GM21381 (cell line): ENCODE measurements at regions not wholly inside any gene's neighbourhood (a gene's known extent, or its start where the extent isn't known, plus 50 kb on each side); places are given as distances from the start of the nearest gene placed in this dataset.

Experiments used
- ATAC-seq: cut with Tn5 transposase; IDR thresholded peaks from one replicate; pipeline ENCODE4 v1.9.1; 2021; ENCODE audit warnings: mild to moderate bottlenecking, moderate library complexity; ENCODE audit not compliant: unreplicated experiment

GRCh38 chr5:38101897-38102296 lies 156.5 kb upstream of the EGFLAM start:
- no peak for ATAC-seq

DNA sequence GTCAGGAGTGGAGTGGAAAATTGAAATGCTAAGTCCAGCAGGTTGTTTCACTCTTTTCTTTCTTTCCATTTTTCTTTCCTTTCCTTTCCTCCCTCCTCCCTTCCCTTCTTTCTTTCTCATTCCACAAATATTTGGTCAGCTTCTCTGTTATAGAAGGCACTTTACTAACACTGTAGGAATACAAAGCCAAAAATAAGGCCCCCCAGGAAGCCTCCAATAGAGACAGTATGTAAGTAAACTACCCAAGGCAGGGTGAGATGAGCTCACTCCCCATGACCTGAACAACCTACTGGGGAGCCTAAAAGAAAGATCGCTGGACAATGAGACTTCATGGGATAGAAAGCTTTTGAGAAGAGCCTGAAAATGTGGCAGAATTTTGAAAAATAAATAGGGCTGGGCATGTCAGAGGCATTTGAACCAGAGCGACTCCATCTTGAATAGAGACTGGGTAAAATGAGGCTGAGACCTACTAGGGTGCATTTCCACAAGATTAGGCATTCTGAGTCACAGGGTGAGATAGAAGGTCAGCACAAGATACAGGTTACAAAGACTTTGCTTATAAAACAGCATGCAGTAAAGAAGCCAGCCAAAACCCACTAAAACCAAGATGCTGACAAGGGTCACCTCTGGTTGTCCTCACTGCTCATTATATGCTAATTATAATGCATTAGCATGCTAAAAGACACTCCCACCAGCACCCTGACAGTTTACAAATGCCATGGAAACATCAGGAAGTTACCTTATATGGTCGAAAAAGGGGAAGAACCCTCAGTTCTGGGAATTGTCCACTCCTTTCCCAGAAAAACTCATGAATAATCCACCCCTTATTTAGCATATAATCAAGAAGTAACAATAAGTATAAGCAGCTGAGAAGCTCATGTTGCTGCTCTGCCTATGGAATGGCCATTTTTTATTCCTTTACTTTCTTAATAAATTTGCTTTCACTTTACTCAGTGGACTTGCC lies 158.9 kb upstream of the EGFLAM start:
- no peak for ATAC-seq

- ATAC-seq: no peak
Observed at GRCh38 chr5:38094889-38095288, 163.5 kb upstream of the EGFLAM start.

GRCh38 chr5:38093855-38094254 lies 164.5 kb upstream of the EGFLAM start:
- ATAC-seq: no peak

DNA sequence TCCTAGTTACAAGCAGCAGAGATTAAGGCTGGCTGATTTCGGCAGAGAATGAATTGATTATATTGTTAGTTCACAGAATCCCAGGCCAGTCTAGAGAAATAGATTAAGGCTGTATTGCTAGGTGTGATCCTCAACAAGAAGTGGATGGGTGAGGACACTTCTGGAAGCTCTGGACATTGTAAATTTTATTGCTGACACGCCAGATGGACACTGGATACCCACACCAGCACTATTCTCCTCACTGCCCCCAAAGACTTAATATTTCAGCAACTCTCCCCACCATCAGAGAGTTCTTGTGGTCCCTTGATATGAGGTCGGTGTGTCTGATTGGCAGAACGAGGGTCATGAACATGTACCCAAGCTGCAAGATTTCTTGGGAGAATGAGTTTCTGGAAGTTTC lies 171.6 kb upstream of the EGFLAM start:
- ATAC-seq: no peak

DNA sequence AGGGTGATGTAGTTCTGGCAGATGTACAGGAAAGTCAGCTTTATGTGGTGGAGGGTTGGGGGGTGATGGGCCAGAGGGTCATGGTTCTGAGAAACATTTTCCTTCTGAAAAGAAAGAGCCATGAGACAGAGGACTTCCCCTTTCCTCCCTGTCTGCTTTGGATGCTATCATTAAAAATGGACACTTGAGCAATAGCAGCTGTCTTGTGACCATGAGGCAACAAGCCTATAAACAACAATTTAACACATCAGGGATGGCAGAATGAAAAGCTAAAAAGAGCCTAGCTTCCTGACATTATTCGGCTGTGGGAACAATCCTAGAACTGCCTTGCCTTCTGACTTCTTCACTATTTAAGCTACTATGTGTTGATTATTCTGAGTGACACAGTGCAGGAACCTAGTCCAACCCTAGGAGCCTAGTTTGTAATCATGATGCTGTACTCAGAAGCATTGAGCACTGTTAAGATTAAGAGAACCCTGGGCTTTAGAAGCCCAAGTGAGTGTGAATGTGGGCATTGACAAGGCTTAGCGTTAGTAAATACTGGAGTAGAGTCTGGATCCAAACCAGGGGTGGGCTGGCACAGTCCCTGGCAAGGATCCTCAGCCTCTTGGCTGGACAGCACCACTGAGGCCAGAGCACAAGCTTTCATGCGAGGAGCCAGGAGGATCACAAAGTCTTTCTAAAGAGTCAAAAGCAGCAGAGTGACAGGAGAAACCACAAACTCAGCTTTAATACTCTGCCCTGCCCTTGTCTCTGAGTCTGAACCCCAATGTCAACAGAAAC lies 178.5 kb upstream of the EGFLAM start:
- no peak for ATAC-seq

DNA sequence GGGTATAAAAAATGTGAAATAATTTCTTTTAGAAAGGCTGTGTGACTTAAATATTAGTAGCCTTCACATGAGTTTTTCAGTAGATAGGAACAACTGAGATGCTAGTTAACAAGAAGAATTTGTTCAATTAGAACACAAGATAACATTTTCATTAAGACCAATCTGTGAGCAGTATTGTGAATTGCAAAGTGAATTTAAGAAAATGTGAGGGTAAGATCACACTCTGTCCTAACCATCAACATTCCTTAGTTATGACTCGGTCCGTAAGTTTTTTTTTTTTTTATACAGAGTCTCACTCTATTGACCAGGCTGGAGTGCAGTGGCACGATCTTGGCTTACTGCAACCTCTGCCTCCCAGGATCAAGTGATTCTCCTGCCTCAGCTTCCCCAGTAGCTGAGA lies 180.2 kb upstream of the EGFLAM start:
- ATAC-seq: no peak

DNA sequence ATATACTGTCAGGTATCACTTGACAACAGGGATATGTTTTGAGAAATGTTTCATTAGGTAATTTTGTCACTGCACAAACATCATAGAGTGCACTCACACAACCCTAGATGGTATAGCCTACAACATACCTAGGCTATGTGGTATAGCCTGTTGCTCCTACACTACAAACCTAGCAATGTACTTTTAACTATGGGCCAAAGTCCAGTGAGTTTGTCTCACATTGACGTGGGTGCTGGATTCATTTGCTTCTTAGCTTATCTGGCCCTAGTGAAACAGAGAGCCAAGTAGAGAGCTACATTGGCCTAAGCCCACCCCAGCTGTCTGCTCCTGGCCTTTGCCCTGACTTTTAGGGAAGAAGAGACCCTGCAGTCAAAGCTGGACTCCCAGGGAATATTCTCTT lies 180.7 kb upstream of the EGFLAM start:
- ATAC-seq: no peak

DNA sequence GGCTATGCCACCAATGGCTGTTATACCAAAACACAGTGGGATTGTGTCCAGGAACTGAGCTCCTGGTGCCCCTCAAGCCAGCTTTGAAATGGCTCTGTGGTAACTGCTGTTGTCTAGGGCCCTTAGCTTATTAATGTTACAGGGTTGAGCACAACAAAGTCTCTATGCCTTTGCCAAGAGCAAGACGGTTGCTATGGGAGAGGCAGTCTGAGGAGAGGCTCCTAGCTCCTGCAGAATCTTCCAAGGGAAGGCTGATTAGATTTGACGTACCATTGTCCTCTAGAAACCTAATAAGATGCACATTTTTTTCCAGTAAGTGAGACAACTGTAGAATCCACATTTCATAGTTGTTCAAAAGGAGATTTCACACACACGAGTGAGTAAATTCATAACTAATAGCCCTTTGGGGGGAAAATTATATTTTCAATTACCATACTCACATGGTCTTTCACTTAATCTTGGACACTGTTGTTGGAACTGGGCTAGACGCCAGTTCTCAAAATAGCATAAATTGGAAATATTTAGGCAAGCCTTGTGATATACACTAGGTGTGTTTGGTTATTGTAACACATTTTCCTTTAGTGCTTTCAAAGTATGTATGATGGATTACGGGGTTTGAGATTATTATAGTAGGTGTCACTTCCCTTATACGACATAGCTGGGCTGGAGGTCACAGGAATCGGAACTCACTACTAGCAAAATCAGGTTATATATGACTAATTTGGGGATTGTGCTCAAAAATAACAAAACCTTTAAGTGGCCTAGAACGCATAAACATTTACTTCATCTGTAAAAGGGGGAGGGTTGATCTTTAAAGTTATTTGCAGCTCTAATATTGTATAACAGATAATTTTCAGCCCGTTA lies 186.3 kb upstream of the EGFLAM start:
- no peak for ATAC-seq

GRCh38 chr5:38070304-38070950 lies 187.9 kb upstream of the EGFLAM start:
- no peak for ATAC-seq

- no peak for ATAC-seq
Observed at GRCh38 chr5:38069360-38069759, 189.0 kb upstream of the EGFLAM start.

DNA sequence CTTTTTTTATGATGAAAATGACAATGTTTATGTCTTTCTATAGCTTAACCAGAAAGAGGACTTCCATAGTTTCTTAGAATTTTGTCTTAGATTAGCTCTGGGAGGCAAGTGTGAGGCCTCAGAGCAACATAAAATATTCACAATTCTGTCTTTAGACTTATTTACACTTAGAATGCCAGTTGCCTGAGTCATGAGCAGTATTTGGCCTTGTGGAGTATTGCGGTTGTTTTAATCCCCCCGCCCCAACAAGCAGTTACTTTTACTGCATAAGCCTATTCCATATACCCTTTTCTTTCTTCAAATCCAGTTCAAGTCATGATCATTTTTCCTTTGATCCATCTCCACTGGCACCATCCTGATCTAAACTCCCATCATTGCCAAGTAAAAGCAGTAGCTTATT lies 198.0 kb upstream of the EGFLAM start:
- ATAC-seq: no peak

DNA sequence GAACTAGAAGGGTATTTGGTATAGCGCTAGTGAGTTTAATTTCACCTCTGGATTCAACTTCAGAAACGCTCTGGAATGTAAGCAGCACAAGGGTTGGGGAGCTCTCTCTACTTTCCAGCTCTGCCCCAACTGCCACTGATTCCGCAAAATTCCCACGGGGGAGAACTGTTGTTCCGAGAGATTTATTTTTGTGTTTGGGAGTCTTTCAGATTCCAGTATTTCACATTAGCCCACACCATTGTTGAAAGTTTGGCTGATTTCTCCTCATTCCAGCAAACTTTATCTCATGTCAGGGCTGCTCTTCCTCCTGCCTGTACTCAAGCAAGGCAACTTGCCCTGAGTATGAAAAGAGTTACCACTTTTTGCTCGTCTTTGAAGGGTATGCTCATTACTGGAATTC lies 198.5 kb upstream of the EGFLAM start:
- no peak for ATAC-seq

- ATAC-seq: no peak
Observed at GRCh38 chr5:38051711-38052511, 206.4 kb upstream of the EGFLAM start.

DNA sequence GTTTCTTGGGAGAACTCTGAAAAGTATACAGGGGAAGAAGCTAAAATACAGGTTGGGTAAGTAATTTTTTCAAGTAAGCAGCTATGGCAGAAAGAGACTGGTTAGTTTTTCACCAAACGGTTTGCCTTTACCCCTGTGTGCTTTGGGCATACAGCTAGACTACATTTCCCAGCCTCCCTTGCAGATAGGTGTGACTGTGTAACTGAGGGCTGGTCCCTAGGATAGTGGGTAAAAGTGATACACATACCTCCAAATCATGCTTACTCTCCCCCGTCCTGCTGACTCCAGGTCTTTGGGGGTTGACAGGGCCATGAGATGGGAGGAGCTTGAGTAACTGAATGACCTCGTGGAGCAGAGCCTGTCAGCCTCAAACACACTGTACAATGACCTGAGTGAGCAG lies 208.6 kb upstream of the GDNF start:
- no peak for ATAC-seq

DNA sequence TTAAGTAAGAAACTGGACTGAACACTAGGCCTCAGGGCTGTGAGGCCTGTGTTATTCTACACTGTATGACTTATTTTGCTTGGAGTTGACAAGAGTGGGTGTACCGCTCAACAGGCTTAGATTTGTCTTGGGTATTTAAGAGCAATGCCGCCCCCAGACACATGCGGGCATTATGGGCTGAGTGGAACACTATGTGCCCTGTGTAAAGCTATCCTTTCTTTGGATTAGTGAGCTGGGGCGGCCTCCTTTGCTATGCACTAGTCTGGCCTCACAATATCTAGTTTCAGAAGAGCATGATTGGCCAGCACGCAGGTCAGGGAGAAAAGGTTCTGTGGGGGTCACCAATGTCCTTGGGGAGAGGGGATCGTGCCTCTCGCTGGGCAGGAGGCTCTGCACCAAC lies 206.3 kb upstream of the GDNF start:
- ATAC-seq: no peak

DNA sequence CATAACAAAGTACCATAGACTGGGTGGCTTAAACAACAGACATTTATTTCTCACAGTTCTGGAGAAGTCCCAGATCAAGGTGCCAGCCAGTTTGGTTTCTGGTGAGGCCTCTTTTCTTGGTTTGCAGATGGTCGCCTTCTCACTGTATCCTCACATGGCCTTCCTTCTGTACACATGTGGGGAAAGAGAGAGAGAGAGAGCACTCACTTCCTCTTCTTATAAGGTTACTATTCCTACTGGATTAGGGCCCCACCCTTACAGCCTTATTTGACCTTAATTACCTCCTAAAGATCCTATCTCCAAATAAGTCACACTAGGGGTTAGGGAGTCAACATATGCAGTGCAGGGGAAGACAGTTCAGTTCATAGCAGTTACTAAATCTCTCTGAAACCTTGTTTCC lies 205.6 kb upstream of the GDNF start:
- no peak for ATAC-seq

DNA sequence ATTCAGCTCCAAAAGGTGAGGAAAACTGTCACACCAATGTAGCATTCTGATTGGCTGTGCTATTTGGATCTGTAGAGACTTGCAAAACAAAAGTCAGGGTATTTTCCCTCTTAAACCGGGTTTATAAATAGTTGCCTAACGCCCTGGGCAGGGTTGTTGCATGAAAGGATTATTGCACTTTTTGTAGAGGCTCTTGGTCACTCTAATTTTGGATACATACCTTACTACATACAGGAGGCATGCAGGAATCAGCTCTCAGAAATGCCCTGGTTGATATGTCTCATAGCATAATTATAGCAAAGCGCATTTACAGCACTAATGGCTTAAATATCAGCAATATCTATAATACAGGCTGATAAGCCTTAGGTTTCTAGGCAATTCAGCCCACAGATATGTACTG lies 200.0 kb upstream of the GDNF start:
- no peak for ATAC-seq

DNA sequence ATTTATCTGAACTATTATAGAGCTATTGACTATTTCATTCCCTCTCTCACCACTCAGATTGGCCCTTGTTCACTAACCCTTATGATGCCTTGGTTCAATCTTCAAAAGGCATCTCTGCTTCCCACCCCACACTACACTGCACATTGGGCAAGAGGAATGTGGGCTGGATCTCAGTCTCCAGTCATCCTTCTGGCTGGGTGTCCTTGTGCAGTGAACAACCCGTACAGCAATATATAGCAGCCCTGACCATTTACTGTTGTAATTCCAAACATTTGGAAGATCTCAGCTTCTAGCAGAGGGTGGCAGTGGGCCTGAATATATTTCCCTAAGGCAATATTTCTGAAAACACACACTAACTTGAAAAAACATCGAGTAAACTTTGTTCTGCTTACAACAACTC lies 199.2 kb upstream of the GDNF start:
- no peak for ATAC-seq

- ATAC-seq: no peak
Observed at GRCh38 chr5:38036765-38037164, 196.9 kb upstream of the GDNF start.
